HUES48 (cell line): ENCODE measurements at regions not wholly inside any gene's neighbourhood (a gene's known extent, or its start where the extent isn't known, plus 50 kb on each side); places are given as distances from the start of the nearest gene placed in this dataset.
"Not testable (repeated sequence)": the region's sequence is repeated elsewhere in the genome, so short reads cannot be mapped to it uniquely, and the experiment has no call there.

Experiments used
- H3K27ac ChIP-seq: one replicate; pipeline ENCODE4 v1.7.0; 2013; ENCODE audit warnings: low read depth, low read length, inconsistent platforms
- H3K27me3 ChIP-seq: 2 replicates; pipeline ENCODE4 v1.6.1; 2013; ENCODE audit warnings: mild to moderate bottlenecking, low read length; ENCODE audit not compliant: control insufficient read depth, insufficient read depth
- H3K36me3 ChIP-seq: 2 replicates; pipeline ENCODE4 v1.6.1; 2013; ENCODE audit warnings: low read length; ENCODE audit not compliant: control insufficient read depth, insufficient read depth
- H3K4me1 ChIP-seq: 2 replicates; pipeline ENCODE4 v1.6.1; 2013; ENCODE audit warnings: mild to moderate bottlenecking, low read length; ENCODE audit not compliant: control insufficient read depth, insufficient read depth
- H3K4me3 ChIP-seq: 2 replicates; pipeline ENCODE4 v1.5.1; 2013; ENCODE audit warnings: mild to moderate bottlenecking, low read depth, low read length
- H3K9ac ChIP-seq: 2 replicates; pipeline ENCODE4 v1.6.1; 2013; ENCODE audit warnings: mild to moderate bottlenecking, low read depth, low read length, moderate library complexity
- H3K9me3 ChIP-seq: 2 replicates; pipeline ENCODE4 v1.6.1; 2013; ENCODE audit warnings: low read length; ENCODE audit not compliant: control insufficient read depth, insufficient read depth

DNA sequence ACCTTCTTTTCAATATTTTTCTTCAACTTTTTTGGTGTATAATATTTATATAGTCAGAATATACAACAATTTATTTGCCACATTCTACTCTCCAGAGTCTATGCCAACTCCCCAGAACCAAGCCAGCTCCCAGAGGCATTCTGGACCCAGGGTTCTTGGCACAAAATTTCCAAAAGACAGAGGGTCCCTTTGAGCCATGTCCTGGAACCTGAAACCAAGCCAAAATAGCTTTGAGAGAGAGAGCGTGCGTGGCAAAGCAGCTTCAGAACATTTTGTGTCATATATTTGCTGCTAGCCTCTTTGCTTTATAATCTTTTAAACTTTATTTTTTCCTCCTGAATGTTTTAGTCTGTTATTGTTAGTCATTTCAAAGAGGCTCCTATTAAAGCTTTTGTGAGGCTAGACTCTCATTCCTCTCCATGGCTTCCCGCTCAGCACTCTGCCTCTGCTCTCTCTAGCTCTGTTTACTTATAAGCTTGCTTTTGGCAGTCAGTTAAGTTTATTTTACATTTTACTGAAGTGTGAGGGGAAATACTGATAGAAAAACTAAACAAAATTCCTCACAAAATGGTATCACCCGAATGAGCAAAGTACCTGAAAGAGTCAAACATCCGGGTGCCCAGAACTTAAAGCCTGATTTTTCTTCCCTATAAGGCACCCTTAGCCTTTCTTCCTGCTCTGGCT lies 605.1 kb upstream of the ID4 start:
- Histone ChIP-seq H3K4me1 (peaks cover 6% of the 10 kb centered on the region; the same call in 1 of the 2 replicates), H3K36me3 (no peaks in the 10 kb centered on the region), H3K27me3 (no peaks in the 10 kb centered on the region), H3K27ac (no peak overlapping the region), H3K9me3 (no peaks in the 10 kb centered on the region; the same call in 1 of the 2 replicates), H3K4me3 (no peak overlapping the region), H3K9ac (no peak overlapping the region)

DNA sequence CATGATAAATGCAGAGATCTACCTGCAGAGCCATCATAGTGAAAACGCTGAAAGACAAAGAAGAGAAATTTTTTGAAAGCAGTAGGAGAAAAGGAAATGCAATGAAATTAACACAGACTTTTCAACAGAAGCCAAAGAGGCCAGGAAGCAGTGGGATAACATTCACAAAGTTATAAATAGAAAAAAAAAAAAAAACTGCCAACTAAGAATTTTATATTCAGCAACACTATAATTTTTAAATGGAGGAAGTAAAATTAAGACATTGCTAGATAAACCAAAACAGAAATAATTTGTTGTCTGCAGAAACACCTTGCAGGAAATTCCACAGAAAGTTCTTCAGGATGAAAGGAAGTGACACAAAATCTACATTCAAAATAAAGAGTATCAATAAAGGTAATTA lies 591.5 kb upstream of the ID4 start:
- Histone ChIP-seq H3K27me3 (no peaks in the 10 kb centered on the region), H3K4me1 (no peaks in the 10 kb centered on the region), H3K4me3 (no peak overlapping the region), H3K27ac (no peak overlapping the region), H3K9me3 (0 out of 2 replicates have a peak, but pooled peaks cover 2% of the 10 kb centered on the region), H3K9ac (no peak overlapping the region), H3K36me3 (no peaks in the 10 kb centered on the region)

DNA sequence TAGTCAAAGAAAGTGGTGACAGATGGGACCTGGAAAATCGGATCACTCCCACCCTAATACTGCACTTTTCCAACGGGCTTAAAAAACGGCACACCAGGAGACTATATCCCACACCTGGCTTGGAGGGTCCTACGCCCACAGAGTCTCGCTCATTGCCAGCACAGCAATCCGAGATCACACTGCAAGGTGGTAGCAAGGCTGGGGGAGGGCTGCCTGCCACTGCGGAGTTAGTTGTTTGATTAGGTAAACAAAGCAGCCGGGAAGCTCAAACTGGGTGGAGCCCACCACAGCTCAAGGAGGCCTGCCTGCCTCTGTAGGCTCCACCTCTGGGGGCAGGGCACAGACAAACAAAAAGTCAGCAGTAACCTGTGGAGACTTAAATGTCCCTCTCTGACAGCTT lies 590.0 kb upstream of the ID4 start:
- H3K9me3 ChIP-seq, H3K4me1 ChIP-seq: not testable (repeated sequence)

DNA sequence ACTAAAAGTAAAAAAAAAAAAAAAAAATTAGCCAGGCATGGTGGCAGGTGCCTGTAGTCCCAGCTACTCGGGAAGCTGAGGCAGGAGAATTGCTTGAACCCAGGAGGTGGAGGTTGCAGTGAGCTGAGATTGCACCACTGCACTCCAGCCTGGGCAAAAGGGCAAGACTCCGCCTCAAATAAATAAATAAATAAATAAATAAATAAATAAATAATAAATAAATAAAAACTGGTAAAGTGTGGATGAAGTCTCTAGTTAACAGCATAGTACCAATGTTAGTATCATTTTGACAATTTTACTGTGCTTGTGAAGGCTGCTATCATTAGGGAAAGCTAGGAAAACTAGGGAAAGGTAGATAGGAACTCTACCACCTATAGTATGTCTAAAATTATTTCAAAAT lies 581.0 kb upstream of the ID4 start:
- H3K4me3 ChIP-seq, H3K27me3 ChIP-seq, H3K4me1 ChIP-seq, H3K36me3 ChIP-seq, H3K27ac ChIP-seq, H3K9ac ChIP-seq, H3K9me3 ChIP-seq: not testable (repeated sequence)

More for the DNA sequence above, 590.0 kb upstream of the ID4 start:
- H3K27me3 ChIP-seq, H3K27ac ChIP-seq, H3K4me3 ChIP-seq, H3K9ac ChIP-seq, H3K36me3 ChIP-seq: not testable (repeated sequence)

DNA sequence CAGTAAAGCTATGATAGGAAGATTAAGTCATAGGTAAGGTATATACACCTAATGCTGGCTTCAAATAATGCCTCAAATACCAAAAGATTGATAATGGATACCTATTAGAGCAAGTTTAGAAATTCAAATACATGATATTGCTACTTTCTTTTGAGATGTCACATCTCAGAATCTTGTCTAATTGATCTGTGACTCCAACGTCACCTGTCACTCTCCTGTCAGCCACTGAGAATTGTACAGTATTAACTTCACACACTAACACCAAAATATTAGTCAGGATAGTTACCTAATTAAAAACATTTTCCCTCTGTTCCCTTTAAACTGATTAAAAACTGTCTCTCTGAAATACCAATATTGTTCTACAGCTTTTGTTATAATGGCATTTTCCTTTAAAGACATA lies 575.5 kb upstream of the ID4 start:
- Histone ChIP-seq H3K36me3 (no peaks in the 10 kb centered on the region), H3K4me1 (no peaks in the 10 kb centered on the region), H3K4me3 (no peak overlapping the region), H3K9ac (no peak overlapping the region), H3K27ac (no peak overlapping the region), H3K9me3 (no peaks in the 10 kb centered on the region), H3K27me3 (no peaks in the 10 kb centered on the region)

DNA sequence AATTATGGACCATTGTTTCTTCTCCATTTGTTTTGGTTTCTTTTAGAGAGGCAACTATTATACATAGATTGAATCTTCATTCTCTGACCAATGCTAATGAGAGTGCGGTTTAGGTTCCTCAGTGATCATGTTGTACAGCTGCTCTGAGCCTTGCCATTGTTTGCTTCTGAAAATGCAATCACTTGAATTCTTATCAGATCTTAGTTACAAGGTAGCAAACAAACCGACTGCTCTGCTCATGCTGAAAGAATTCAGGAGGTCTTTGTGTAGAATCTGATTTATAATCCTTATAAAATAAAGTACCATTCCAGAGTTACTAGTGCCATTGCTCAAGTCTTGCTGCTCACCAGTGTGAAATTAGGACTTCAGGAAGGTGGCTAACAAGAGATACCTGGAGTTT lies 569.1 kb upstream of the ID4 start:
- Histone ChIP-seq H3K4me1 (no peaks in the 10 kb centered on the region), H3K9ac (no peak overlapping the region), H3K27ac (no peak overlapping the region), H3K9me3 (no peaks in the 10 kb centered on the region), H3K4me3 (no peak overlapping the region), H3K36me3 (no peaks in the 10 kb centered on the region), H3K27me3 (no peaks in the 10 kb centered on the region)

DNA sequence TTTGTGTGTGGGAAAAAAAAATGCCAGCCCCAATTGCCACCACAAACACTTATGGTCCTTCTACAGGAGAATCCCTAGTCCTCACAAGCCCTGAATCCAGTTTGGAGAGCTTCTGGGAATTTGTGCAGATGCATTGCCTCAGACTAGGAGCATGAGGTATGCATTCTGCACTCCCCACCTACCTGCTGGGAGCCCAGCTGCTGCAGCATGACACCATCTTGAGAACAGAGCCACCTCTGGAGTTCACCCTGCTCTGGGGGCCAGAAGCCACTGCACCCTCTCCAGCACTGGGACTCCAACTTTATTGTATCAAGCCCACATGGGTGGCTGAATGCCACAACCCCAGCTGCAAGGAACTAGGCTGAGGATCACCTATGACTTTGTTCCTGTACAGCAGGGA lies 568.5 kb upstream of the ID4 start:
- H3K9me3 ChIP-seq, result no peaks in the 10 kb centered on the region
- no peak overlapping the region for H3K9ac ChIP-seq
- H3K27ac ChIP-seq, result no peak overlapping the region
- H3K4me1 ChIP-seq, result no peaks in the 10 kb centered on the region
- no peaks in the 10 kb centered on the region for H3K36me3 ChIP-seq
- no peaks in the 10 kb centered on the region for H3K27me3 ChIP-seq
- no peak overlapping the region for H3K4me3 ChIP-seq

DNA sequence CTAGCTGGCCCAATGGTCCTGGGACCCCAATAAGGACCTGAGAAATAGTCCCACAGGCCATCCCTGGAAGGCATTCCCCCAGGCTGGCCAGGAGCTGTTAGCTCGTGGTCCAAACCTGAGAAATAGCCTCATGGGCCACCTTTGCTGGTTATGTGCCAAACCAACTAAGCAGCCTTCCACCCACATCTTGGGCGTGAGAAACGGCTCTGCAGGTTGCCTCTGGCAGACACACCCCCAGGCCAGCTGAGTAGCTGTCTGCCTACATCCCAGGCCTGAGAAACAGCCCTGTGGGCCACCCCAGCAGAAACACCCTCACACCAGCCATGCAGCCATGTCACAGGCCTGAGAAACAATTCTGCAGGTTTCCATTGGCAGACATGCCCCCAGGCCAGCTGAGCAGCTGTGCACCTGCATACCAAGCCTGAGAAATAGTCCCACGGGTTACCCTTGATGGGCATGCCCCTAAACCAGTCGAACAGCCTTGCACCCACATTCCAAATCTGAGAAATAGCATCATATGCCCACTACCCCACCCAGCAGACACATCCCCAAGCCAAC lies 567.8 kb upstream of the ID4 start:
- no peak overlapping the region for H3K9ac ChIP-seq
- no peaks in the 10 kb centered on the region for H3K36me3 ChIP-seq
- H3K9me3 ChIP-seq, result no peaks in the 10 kb centered on the region
- no peak overlapping the region for H3K4me3 ChIP-seq
- no peak overlapping the region for H3K27ac ChIP-seq
- H3K27me3 ChIP-seq, result no peaks in the 10 kb centered on the region
- H3K4me1 ChIP-seq, result no peaks in the 10 kb centered on the region

DNA sequence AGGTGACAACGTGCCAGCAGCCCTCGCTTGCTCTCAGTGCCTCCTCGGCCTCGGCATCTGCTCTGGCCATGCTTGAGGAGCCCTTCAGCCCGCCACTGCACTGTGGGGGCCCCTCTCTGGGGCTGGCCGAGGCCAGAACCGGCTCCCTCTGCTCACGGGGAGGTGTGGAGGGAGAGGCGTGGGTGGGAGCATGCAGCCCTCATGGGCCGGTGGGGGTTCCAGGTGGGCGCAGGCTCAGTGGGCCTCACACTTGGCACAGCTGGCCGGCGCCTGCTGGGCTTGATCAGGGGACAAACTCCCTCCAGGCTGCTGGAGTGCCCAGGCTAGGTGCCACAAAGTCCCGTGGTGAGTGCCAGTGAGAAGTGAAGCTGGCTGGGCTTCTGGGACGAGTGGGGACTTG lies 566.6 kb upstream of the ID4 start:
- Histone ChIP-seq H3K4me3 (no peak overlapping the region), H3K4me1 (no peaks in the 10 kb centered on the region), H3K9me3 (no peaks in the 10 kb centered on the region), H3K9ac (no peak overlapping the region), H3K36me3 (no peaks in the 10 kb centered on the region), H3K27ac (no peak overlapping the region), H3K27me3 (no peaks in the 10 kb centered on the region)

DNA sequence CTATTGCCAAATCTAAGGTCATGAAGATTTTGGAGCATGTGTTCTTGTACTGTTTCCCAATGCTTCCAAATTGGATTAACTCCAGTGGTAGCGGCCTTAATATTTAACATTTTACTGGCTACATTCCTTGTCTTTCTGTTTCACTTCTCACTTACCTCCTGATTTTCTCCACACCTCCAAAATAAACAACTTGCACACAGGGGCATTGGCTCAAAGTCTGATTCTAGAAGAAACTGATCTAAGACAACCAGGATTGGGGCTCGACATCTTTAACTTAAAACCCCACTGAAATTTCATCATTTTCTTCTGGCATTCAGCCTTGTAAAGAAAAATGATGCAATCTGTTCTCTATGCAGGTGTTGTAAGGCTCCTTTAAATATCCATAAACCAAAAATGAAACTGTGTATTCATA lies 557.9 kb upstream of the ID4 start:
- no peaks in the 10 kb centered on the region for H3K4me1 ChIP-seq
- H3K4me3 ChIP-seq, result no peak overlapping the region
- no peaks in the 10 kb centered on the region for H3K9me3 ChIP-seq
- H3K36me3 ChIP-seq, result no peaks in the 10 kb centered on the region
- H3K27ac ChIP-seq, result no peak overlapping the region
- H3K9ac ChIP-seq, result no peak overlapping the region
- H3K27me3 ChIP-seq, result no peaks in the 10 kb centered on the region

DNA sequence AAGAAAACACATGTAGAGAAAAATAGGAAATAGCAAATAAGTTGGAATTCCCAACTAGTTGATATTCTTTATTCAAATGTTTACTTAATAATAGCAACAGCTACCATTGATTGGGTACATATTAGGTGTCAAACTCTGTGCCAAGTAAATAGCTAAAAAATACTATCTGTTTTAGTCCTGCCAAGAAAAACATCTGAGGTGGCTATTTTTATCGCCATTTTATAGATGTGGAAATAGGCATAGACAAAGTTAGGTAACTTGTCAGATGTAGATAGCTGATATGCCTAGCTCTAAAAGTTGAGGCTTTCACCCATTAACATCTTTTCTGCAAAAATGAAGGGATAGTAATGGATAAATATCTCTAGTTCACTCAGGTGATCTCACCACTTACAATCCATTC lies 549.2 kb upstream of the ID4 start:
- no peaks in the 10 kb centered on the region for H3K9me3 ChIP-seq
- no peaks in the 10 kb centered on the region for H3K27me3 ChIP-seq
- no peak overlapping the region for H3K4me3 ChIP-seq
- H3K9ac ChIP-seq, result no peak overlapping the region
- no peaks in the 10 kb centered on the region for H3K36me3 ChIP-seq
- H3K4me1 ChIP-seq, result no peaks in the 10 kb centered on the region
- no peak overlapping the region for H3K27ac ChIP-seq
